HG03521 (cell line): ENCODE measurements at regions not wholly inside any gene's neighbourhood (a gene's known extent, or its start where the extent isn't known, plus 50 kb on each side); places are given as distances from the start of the nearest gene placed in this dataset.
"Not testable (repeated sequence)": the region's sequence is repeated elsewhere in the genome, so short reads cannot be mapped to it uniquely, and the experiment has no call there.

Source experiments
- ATAC-seq: cut with Tn5 transposase; IDR thresholded peaks from one replicate; pipeline ENCODE4 v1.9.1; 2021; ENCODE audit warnings: mild to moderate bottlenecking, moderate library complexity; ENCODE audit not compliant: unreplicated experiment

DNA sequence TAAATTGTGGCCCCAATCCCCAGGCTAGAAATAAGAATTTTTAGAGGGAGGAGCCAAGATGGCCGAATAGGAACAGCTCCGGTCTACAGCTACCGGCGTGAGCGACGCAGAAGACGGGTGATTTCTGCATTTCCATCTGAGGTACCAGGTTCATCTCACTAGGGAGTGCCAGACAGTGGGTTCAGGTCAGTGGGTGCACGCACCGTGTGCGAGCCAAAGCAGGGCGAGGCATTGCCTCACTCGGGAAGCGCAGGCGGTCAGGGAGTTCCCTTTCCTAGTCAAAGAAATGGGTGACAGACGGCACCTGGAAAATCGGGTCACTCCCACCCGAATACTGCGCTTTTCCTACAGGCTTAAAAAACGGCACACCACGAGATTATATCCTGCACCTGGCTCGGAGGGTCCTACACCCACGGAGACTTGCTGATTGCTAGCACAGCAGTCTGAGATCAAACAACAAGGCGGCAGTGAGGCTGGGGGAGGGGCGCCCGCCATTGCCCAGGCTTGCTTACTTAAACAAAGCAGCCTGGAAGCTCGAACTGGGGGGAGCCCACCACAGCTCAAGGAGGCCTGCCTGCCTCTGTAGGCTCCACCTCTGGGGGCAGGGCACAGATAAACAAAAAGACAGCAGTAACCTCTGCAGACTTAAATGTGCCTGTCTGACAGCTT lies 257.7 kb upstream of the MEIS1 start:
- ATAC-seq, result not testable (repeated sequence)

GRCh38 chr2:66174491-66174890 lies 260.4 kb upstream of the MEIS1 start:
- ATAC-seq, result no peak

DNA sequence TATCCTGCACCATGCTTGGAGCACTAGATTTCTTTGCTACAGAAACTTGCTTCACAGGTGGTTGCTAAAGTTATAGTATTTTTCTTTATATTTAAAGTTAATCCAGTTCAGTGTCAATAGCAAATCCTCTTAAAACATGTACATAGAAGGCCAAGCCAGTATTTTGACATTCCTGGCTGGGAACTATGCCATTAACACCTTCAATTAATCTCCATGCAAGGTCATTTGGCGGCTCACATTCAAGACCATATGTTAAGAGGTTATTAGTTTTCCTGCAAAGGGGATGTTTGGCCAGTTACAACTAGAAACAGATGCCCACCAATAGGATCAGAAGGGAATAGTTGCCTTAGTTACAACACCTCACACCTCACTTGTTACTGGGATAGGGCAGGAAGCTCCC lies 261.3 kb upstream of the MEIS1 start:
- no peak for ATAC-seq

DNA sequence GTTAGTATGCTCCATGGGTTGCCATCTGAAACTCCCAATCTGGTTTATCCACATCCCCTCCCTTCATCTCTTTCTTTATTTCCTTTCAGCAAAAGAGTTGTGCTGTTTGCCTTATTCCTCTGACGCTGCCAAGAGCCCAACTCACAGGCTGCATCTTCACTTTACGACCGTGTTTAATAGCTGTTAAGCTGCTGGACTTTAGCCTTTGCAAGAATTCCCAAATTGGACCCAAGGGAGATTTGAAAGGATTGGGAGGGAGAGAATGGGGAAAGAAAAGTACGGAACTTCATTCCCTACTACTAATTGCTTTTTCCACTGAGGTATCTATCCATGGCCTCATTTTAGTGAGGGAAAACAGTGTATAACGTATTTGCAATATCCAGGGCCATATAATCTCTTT lies 263.4 kb upstream of the MEIS1 start:
- no peak for ATAC-seq

- no peak for ATAC-seq
Measured at GRCh38 chr2:66170744-66171330, 264.1 kb upstream of the MEIS1 start.

DNA sequence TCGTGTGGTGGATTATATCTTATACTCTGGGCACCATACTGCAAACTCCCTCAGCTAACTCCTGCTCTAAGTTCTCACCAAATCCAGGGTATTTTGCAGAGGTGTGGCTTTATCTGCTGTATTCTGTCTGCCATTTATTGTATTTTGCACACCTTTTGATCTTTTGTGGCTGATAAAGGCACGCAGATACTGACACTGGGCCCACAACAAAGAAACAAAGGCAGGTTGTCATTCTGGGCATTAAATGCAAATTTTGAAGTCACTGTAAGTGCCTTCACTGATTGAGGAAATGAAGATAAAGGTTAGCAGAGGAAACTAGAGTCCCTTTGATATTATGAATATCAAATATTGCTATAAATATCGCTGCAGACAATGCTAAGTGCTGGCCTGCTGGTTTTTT lies 265.8 kb upstream of the MEIS1 start:
- ATAC-seq, result no peak

- ATAC-seq, result no peak
Measured at GRCh38 chr2:66164470-66164869, 270.5 kb upstream of the MEIS1 start.

GRCh38 chr2:66156171-66156570 lies 278.8 kb upstream of the MEIS1 start:
- ATAC-seq, result no peak

DNA sequence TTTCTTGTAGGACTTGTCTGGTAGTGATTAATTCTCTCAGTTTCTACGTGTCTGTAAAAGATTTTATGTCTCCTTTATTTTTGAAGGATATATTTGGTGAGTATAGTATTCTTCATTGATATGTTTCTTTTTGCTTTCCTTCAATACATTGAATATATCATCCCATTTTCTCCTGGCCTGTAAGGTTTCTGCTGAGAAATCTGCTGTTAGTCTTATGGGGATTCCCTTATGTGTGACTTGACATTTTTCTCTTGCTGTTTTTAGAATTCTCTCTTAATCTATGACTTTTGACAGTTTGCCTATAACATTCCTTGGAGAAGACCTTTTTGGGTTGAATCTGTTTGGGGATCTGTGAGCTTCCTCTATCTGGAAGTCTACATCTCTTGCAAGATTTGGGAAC lies 281.0 kb upstream of the MEIS1 start:
- ATAC-seq, result no peak

- no peak for ATAC-seq
Measured at GRCh38 chr2:66145490-66145889, 289.4 kb upstream of the MEIS1 start.

- ATAC-seq, result not testable (repeated sequence)
Measured at GRCh38 chr2:66144324-66144723, 290.6 kb upstream of the MEIS1 start.

GRCh38 chr2:66137606-66138130 lies 297.3 kb upstream of the MEIS1 start:
- ATAC-seq, result no peak

DNA sequence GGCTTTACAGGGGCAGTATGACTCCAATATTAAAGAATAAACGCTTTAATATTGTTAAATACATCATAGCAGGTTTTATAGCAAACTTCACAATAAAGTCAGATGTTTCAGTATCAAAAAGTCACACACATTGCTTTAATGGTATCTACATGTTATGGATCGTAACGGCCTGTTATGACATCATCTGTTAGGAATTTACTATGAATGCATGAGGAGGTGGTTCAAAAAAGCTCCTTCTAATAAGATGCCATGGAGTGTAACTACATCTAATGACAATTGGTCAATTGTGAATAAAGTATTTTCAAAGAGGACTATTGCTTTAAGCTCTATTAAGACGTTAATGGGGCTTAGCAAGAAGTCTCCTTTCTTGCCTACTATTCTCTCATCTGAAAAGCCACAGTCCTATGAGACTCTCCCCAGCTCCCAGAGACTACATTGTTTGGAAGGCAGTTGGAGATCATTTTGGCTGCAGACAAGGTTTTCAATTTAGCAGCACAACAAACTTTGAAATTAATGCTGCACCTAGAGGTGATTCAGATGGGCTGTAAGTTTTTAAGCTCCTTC lies 300.7 kb upstream of the MEIS1 start:
- no peak for ATAC-seq

DNA sequence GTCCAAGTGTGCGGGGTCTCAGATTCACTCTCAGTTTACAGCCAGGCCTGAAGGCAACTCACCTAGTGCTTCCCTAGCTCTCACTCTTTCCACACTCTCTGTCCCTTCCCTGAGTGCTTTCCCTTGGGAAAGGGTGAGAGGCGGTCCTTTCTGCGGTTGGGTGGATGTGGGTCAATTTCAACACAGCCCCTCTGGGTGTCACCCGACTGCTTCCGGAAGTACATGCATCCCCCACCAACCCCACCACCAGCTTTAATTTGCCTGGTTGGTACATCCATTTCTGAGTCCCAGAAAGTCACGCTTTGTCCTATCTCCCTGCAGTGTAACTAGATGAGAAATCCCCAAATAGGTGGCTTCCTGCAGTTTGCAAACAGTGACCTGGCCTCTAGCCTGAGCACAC lies 307.3 kb upstream of the MEIS1 start:
- no peak for ATAC-seq

DNA sequence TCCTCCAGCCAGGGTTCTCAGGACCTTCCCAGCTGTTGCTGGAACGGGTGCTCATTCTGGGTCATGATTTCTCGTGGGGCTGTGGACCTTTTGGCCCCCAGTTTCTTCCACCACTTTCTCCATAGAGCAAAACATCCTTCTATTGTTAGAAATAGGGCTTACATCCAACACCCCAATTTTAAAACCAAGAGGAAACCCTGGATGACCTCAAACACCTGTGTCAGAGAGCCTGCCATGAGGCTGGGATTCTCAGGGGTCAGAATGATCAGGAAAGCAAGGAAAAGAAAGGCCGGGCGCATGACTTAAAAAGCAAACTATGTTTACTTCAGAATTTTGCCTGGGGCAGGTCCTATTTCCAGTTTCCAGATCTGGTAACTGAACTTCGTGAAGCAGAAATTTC lies 307.9 kb upstream of the MEIS1 start:
- no peak for ATAC-seq

DNA sequence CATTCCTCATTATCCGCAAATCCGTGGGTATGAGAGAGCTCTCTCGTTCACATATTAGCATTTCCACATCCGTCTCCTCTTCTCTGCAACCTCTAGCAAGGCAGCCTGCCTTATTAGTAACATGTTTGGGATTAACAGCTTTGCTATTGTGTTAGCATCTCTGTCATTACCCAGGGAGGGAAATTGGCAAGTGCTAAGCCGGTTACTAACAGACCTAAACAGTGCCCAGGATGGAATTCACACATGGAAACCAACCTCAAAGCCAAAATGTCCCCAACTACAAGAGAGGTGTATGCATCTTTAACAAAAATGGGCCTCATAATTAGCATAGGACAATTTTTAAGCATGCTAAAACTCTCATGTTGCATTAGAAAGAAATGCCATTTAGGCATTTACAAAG lies 309.0 kb upstream of the MEIS1 start:
- ATAC-seq, result no peak

- ATAC-seq, result no peak
Measured at GRCh38 chr2:66122516-66122915, 312.4 kb upstream of the MEIS1 start.

DNA sequence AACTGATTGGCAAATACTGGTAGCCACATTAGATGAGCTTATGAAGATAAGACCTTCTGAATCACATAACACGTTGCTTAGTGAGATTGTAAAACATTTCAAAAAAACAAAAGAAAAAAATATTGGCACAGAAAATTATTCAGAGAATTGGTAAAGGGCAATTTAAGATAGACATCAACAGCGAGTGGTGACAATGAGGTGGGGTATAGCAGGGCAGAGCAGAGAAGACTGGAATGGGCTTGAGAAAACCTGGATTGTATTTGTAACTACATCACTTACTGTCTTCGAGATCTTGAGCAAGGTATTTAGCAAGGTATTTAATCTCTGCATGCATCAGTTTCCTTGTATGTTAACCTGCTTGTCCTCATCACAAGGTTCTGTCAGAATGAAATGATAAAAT lies 313.0 kb upstream of the MEIS1 start:
- ATAC-seq, result no peak

GRCh38 chr2:66113988-66114625 lies 320.8 kb upstream of the MEIS1 start:
- ATAC-seq, result no peak

GRCh38 chr2:66111706-66112105 lies 323.2 kb upstream of the MEIS1 start:
- ATAC-seq, result no peak

DNA sequence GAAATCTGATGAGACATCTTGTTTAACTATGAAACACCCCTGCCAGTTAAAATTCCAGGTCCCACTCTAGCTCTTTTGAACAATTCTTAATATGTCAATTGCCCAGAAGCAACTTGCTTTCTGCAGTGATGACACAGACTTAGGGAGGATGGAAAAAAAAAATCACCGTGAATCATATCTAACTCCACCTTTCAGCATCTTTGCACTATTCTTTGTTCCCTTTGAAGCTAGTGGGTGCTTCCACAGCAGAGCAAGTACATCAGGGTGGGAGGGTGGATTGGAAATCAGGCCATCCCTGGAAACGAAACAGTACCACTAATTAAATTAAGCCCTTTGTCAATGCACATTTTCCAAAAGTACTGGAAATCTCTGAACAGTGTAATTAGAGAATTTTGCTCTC lies 324.3 kb upstream of the MEIS1 start:
- ATAC-seq, result no peak

DNA sequence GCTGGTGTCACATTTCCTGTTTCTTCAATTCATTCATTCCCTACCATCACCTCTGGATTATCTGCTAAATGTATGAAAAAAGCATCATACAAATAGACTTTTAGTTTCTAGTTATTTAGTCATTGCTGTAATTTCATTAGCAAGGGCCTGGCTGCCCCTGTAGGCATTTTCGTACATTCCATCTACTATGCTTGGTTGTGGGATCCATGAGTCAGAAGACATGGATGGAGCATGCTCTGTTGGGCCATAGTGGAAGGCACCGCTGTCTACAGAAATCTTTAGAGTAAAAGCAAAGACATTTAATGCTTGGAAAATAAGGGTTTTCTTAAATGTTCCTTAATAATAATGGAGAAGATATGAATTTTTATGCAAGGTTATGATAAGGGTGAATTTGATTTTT lies 324.8 kb upstream of the MEIS1 start:
- ATAC-seq, result no peak
